Thyroid gland (tissue), 4 donors: ENCODE measurements at regions not wholly inside any gene's neighbourhood (a gene's known extent, or its start where the extent isn't known, plus 50 kb on each side); places are given as distances from the start of the nearest gene placed in this dataset.

Experiments used
- CTCF ChIP-seq, 6 experiments: fragments of 200-600 bp in 3 of 6; fragments of 450-650 bp in 3 of 6; sonication (generic) in 3 of 6; IDR thresholded peaks; one replicate each; pipeline ENCODE4 v1.5.1; 2016 to 2019; ENCODE audit warnings: antibody characterized with exemption in 6 of 6, mild to moderate bottlenecking in 2 of 6, inconsistent platforms in 1 of 6, moderate library complexity in 1 of 6
- POLR2A ChIP-seq, 2 donors: fragments of 450-650 bp; IDR thresholded peaks; one replicate each; pipeline ENCODE4 v1.6.1; 2017; ENCODE audit warnings: antibody characterized with exemption in 2 of 2, mild to moderate bottlenecking in 2 of 2, moderate library complexity in 1 of 2

- no peak for TF ChIP-seq POLR2A (IDR thresholded peaks at IDR 0.05)
- TF ChIP-seq CTCF (IDR thresholded peaks at IDR 0.05): no peak
These were observed 149.8 kb downstream of the DLEU7 start for GRCh38 chr13:50693727-50694126.
